ENCODE measurements at regions not wholly inside any gene's neighbourhood (a gene's known extent, or its start where the extent isn't known, plus 50 kb on each side); places are given as distances from the start of the nearest gene placed in this dataset.

DNA sequence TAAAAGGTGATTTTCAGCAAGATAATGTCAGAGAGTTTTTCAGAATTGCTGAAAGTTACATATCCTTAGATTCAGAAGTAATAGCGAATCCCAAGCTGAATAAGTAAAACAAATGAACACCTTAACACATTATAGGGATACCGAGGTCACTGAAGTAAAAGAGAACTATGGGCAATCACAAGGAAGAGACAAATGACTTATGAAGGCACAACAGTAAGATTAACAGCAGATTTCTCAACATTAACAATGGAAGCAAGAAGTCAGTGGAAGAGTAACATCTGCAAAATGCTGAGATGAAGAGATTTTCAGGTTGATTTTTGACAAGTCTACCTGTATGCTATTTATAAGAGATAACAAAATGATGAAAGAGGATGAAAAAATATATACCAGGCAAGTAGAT, 86.1 kb upstream of the EZR start:
- Histone ChIP-seq H3K9me3 (peaks cover 16% of the 10 kb centered on the region), H3K4me1 (peaks cover 9% of the 10 kb centered on the region; the same call in 1 of the 2 replicates), H3K4me3 (ENCODE audit: low read depth, low read length) (no peak overlapping the region), H3K27me3 (replicated peaks; ENCODE audit: control insufficient read depth, insufficient read depth, low read length) (no peaks in the 10 kb centered on the region), H3K36me3 (ENCODE audit: control insufficient read depth, insufficient read depth, low read length) (no peaks in the 10 kb centered on the region)
- intact Hi-C loops (cut with micrococcal nuclease; ENCODE audit: unreplicated experiment), result no loop called here
- Mint-ChIP-seq H3K27me3 (ENCODE audit: insufficient read depth, unreplicated experiment) (no peaks in the 10 kb centered on the region), H3K36me3 (ENCODE audit: insufficient read depth, unreplicated experiment) (peaks cover under 1% of the 10 kb centered on the region), H3K9me3 (ENCODE audit: unreplicated experiment) (peaks cover 31% of the 10 kb centered on the region), H3K4me3 (ENCODE audit: unreplicated experiment) (no peak overlapping the region), H3K27ac (ENCODE audit: unreplicated experiment) (no peak overlapping the region), H3K4me1 (ENCODE audit: low read depth, unreplicated experiment) (no peaks in the 10 kb centered on the region)
- BruUV-seq (replicated peaks), result no TSS peak
- CTCF ChIA-PET, result no interaction called here
- DNase-seq, result no peak
- POLR2A ChIA-PET, result no interaction called here
- TF ChIP-seq, protein P1, sequence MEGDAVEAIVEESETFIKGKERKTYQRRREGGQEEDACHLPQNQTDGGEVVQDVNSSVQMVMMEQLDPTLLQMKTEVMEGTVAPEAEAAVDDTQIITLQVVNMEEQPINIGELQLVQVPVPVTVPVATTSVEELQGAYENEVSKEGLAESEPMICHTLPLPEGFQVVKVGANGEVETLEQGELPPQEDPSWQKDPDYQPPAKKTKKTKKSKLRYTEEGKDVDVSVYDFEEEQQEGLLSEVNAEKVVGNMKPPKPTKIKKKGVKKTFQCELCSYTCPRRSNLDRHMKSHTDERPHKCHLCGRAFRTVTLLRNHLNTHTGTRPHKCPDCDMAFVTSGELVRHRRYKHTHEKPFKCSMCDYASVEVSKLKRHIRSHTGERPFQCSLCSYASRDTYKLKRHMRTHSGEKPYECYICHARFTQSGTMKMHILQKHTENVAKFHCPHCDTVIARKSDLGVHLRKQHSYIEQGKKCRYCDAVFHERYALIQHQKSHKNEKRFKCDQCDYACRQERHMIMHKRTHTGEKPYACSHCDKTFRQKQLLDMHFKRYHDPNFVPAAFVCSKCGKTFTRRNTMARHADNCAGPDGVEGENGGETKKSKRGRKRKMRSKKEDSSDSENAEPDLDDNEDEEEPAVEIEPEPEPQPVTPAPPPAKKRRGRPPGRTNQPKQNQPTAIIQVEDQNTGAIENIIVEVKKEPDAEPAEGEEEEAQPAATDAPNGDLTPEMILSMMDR (IDR thresholded peaks at IDR 0.05; ENCODE audit: insufficient read depth in 1 of 2, low read depth in 1 of 2, low read length in 1 of 2, severe bottlenecking in 1 of 2, unreplicated experiment in 1 of 2), result no peak

DNA sequence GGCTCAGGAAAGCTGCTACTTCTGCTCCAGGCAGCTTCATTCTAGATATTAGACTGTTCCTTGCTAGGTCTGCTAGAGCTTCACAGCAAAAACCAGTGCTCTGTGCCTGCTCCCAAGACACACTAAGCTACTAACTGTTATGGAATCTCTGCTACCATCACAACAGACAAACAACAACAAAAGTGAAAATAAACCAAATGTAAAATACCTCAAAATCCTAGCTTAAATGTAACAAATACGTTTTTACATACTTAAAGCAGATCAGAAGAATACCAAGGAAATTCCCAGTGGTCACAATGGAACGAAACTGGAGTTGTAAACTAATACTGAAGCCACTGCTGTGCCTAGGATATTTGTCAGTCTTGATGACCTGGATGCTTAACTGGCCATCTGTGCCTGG, 84.6 kb upstream of the EZR start:
- intact Hi-C loops (cut with micrococcal nuclease; ENCODE audit: unreplicated experiment), result no loop called here
- no peaks in the 10 kb centered on the region for H3K27me3 Mint-ChIP-seq (ENCODE audit: insufficient read depth, unreplicated experiment)
- H3K4me1 ChIP-seq, result no peaks in the 10 kb centered on the region
- H3K4me1 Mint-ChIP-seq (ENCODE audit: low read depth, unreplicated experiment), result no peaks in the 10 kb centered on the region
- H3K27ac Mint-ChIP-seq (ENCODE audit: unreplicated experiment), result no peak overlapping the region
- no peak overlapping the region for H3K4me3 ChIP-seq (ENCODE audit: low read depth, low read length)
- ChIA-PET CTCF (no interaction called here), POLR2A (no interaction called here)
- no peak for DNase-seq
- no peak overlapping the region for H3K4me3 Mint-ChIP-seq (ENCODE audit: unreplicated experiment)
- BruUV-seq (replicated peaks), result no TSS peak
- H3K36me3 ChIP-seq (ENCODE audit: control insufficient read depth, insufficient read depth, low read length), result no peaks in the 10 kb centered on the region
- no peaks in the 10 kb centered on the region for H3K27me3 ChIP-seq (replicated peaks; ENCODE audit: control insufficient read depth, insufficient read depth, low read length)
- H3K36me3 Mint-ChIP-seq (ENCODE audit: insufficient read depth, unreplicated experiment), result no peaks in the 10 kb centered on the region
- TF ChIP-seq, protein P1 (IDR thresholded peaks at IDR 0.05; ENCODE audit: insufficient read depth in 1 of 2, low read depth in 1 of 2, low read length in 1 of 2, severe bottlenecking in 1 of 2, unreplicated experiment in 1 of 2), result no peak
- peaks cover 16% of the 10 kb centered on the region for H3K9me3 ChIP-seq
- H3K9me3 Mint-ChIP-seq (ENCODE audit: unreplicated experiment), result peaks cover 31% of the 10 kb centered on the region

DNA sequence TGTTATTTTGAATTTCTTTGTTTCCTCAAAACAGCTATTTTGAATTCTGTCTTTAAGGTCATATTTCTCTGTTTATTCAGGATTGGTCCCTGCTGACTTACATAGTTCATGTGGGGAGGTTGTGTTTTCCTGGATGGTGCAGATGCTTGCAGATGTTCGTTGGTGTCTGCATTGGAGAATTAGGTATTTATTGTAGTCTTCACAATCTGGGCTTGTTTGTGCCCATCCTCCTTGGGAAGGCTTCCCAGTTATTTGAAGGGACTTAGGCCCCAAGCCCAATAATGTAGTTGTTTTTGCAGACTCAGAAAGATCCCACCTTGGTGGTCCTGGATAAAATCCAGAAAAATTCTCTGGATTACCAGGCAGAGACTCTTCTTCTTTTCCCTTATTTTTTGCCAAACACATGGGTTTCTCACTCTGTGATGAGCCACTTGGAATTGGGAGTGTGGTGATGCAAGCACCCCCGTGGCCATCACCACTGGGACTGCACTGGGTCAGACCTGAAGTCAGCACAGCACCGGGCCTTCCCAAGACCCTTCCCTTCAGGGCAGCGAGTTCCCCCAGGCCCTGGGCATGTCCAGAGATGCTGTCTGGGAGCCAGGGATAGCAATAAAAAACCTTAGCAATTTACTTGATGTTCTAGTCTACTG, 81.6 kb upstream of the EZR start:
- H3K4me1 Mint-ChIP-seq (ENCODE audit: low read depth, unreplicated experiment), result peaks cover 6% of the 10 kb centered on the region
- H3K4me1 ChIP-seq, result no peaks in the 10 kb centered on the region
- no peak overlapping the region for H3K4me3 Mint-ChIP-seq (ENCODE audit: unreplicated experiment)
- no peaks in the 10 kb centered on the region for H3K27me3 ChIP-seq (replicated peaks; ENCODE audit: control insufficient read depth, insufficient read depth, low read length)
- H3K9me3 Mint-ChIP-seq (ENCODE audit: unreplicated experiment), result peaks cover 13% of the 10 kb centered on the region
- CTCF ChIA-PET, result no interaction called here
- H3K27ac Mint-ChIP-seq (ENCODE audit: unreplicated experiment), result no peak overlapping the region
- POLR2A ChIA-PET, result no interaction called here
- H3K9me3 ChIP-seq, result peaks cover 12% of the 10 kb centered on the region
- no peaks in the 10 kb centered on the region for H3K27me3 Mint-ChIP-seq (ENCODE audit: insufficient read depth, unreplicated experiment)
- intact Hi-C loops (cut with micrococcal nuclease; ENCODE audit: unreplicated experiment), result no loop called here
- no peaks in the 10 kb centered on the region for H3K36me3 ChIP-seq (ENCODE audit: control insufficient read depth, insufficient read depth, low read length)
- no TSS peak for BruUV-seq (replicated peaks)
- H3K4me3 ChIP-seq (ENCODE audit: low read depth, low read length), result no peak overlapping the region
- DNase-seq, result no peak
- TF ChIP-seq, protein P1 (IDR thresholded peaks at IDR 0.05; ENCODE audit: insufficient read depth in 1 of 2, low read depth in 1 of 2, low read length in 1 of 2, severe bottlenecking in 1 of 2, unreplicated experiment in 1 of 2), result no peak
- H3K36me3 Mint-ChIP-seq (ENCODE audit: insufficient read depth, unreplicated experiment), result no peaks in the 10 kb centered on the region

Measured in Caco-2 (cell line).